Stimulated activated memory B cell treated with anti-CD40 and anti-IgM and Interleukin-4, amounts not matched to agents 10 μg/mL and 1 μg/mL and 100 μg/mL, for 72 hours (primary cell): ENCODE measurements at regions not wholly inside any gene's neighbourhood (a gene's known extent, or its start where the extent isn't known, plus 50 kb on each side); places are given as distances from the start of the nearest gene placed in this dataset.

ENCODE experiments used
- ATAC-seq: fragments of 150-1000 bp; cut with Tn5 transposase; 2 replicates; pipeline ENCODE4 v1.10.0; 2021
- H3K27ac Mint-ChIP-seq: one replicate; pipeline ENCODE4 v1.8.0; 2022; ENCODE audit warnings: mild to moderate bottlenecking, mixed read lengths
- H3K27me3 Mint-ChIP-seq: one replicate; pipeline ENCODE4 v1.8.0; 2022; ENCODE audit warnings: mixed read lengths
- H3K36me3 Mint-ChIP-seq: one replicate; pipeline ENCODE4 v1.8.0; 2022; ENCODE audit warnings: mixed read lengths
- H3K4me1 Mint-ChIP-seq: one replicate; pipeline ENCODE4 v1.8.0; 2022; ENCODE audit warnings: mixed read lengths
- H3K4me3 Mint-ChIP-seq: one replicate; pipeline ENCODE4 v1.8.0; 2022; ENCODE audit warnings: mild to moderate bottlenecking, moderate library complexity, mixed read lengths
- H3K9me3 Mint-ChIP-seq: one replicate; pipeline ENCODE4 v1.8.0; 2022; ENCODE audit warnings: mixed read lengths

- Mint-ChIP-seq H3K27me3 (no peaks in the 10 kb centered on the region), H3K4me3 (no peak overlapping the region), H3K9me3 (no peaks in the 10 kb centered on the region), H3K4me1 (no peaks in the 10 kb centered on the region), H3K27ac (no peak overlapping the region), H3K36me3 (no peaks in the 10 kb centered on the region)
- no peak for ATAC-seq
These were observed 222.3 kb upstream of the CDH19 start for GRCh38 chr18:66826211-66826610.

- Mint-ChIP-seq H3K27me3 (no peaks in the 10 kb centered on the region), H3K4me1 (no peaks in the 10 kb centered on the region), H3K9me3 (no peaks in the 10 kb centered on the region), H3K36me3 (no peaks in the 10 kb centered on the region), H3K4me3 (no peak overlapping the region), H3K27ac (no peak overlapping the region)
- ATAC-seq: no peak
These were observed 221.5 kb upstream of the CDH19 start for GRCh38 chr18:66825347-66825746.

- peaks cover 3% of the 10 kb centered on the region for H3K9me3 Mint-ChIP-seq
- H3K4me1 Mint-ChIP-seq: no peaks in the 10 kb centered on the region
- H3K36me3 Mint-ChIP-seq: no peaks in the 10 kb centered on the region
- H3K27me3 Mint-ChIP-seq: no peaks in the 10 kb centered on the region
- no peak overlapping the region for H3K27ac Mint-ChIP-seq
- no peak for ATAC-seq
- H3K4me3 Mint-ChIP-seq: no peak overlapping the region
These were observed 215.3 kb upstream of the CDH19 start for GRCh38 chr18:66819235-66819634.

GRCh38 chr18:66813138-66813537, 209.2 kb upstream of the CDH19 start:
- Mint-ChIP-seq H3K4me1 (no peaks in the 10 kb centered on the region), H3K4me3 (no peak overlapping the region), H3K27ac (no peak overlapping the region), H3K27me3 (no peaks in the 10 kb centered on the region), H3K36me3 (no peaks in the 10 kb centered on the region), H3K9me3 (peaks cover 6% of the 10 kb centered on the region)
- no peak for ATAC-seq

- no peaks in the 10 kb centered on the region for H3K4me1 Mint-ChIP-seq
- no peaks in the 10 kb centered on the region for H3K27me3 Mint-ChIP-seq
- no peaks in the 10 kb centered on the region for H3K9me3 Mint-ChIP-seq
These were observed 191.2 kb upstream of the CDH19 start for GRCh38 chr18:66795051-66795450.

GRCh38 chr18:66792466-66792865, 188.6 kb upstream of the CDH19 start:
- no peaks in the 10 kb centered on the region for H3K9me3 Mint-ChIP-seq
- no peak for ATAC-seq
- no peak overlapping the region for H3K4me3 Mint-ChIP-seq
- no peaks in the 10 kb centered on the region for H3K36me3 Mint-ChIP-seq
- no peaks in the 10 kb centered on the region for H3K27me3 Mint-ChIP-seq
- no peak overlapping the region for H3K27ac Mint-ChIP-seq
- no peaks in the 10 kb centered on the region for H3K4me1 Mint-ChIP-seq

More at GRCh38 chr18:66795051-66795450, 191.2 kb upstream of the CDH19 start:
- no peak for ATAC-seq
- no peaks in the 10 kb centered on the region for H3K36me3 Mint-ChIP-seq
- no peak overlapping the region for H3K4me3 Mint-ChIP-seq
- H3K27ac Mint-ChIP-seq: no peak overlapping the region

- no peak for ATAC-seq
- Mint-ChIP-seq H3K36me3 (no peaks in the 10 kb centered on the region), H3K27me3 (no peaks in the 10 kb centered on the region), H3K27ac (no peak overlapping the region), H3K4me3 (no peak overlapping the region), H3K4me1 (no peaks in the 10 kb centered on the region), H3K9me3 (no peaks in the 10 kb centered on the region)
These were observed 176.7 kb upstream of the CDH19 start for GRCh38 chr18:66780609-66781008.

GRCh38 chr18:66778048-66778447, 174.2 kb upstream of the CDH19 start:
- ATAC-seq: no peak
- Mint-ChIP-seq H3K27me3 (no peaks in the 10 kb centered on the region), H3K9me3 (no peaks in the 10 kb centered on the region), H3K36me3 (no peaks in the 10 kb centered on the region), H3K4me3 (no peak overlapping the region), H3K4me1 (no peaks in the 10 kb centered on the region), H3K27ac (no peak overlapping the region)

GRCh38 chr18:66769375-66769774, 165.5 kb upstream of the CDH19 start:
- no peak for ATAC-seq
- Mint-ChIP-seq H3K9me3 (no peaks in the 10 kb centered on the region), H3K4me3 (no peak overlapping the region), H3K27ac (no peak overlapping the region), H3K27me3 (no peaks in the 10 kb centered on the region), H3K4me1 (no peaks in the 10 kb centered on the region), H3K36me3 (no peaks in the 10 kb centered on the region)

- no peaks in the 10 kb centered on the region for H3K36me3 Mint-ChIP-seq
- ATAC-seq: no peak
- H3K4me1 Mint-ChIP-seq: no peaks in the 10 kb centered on the region
- H3K9me3 Mint-ChIP-seq: no peaks in the 10 kb centered on the region
- no peak overlapping the region for H3K4me3 Mint-ChIP-seq
- no peaks in the 10 kb centered on the region for H3K27me3 Mint-ChIP-seq
- no peak overlapping the region for H3K27ac Mint-ChIP-seq
These were observed 160.3 kb upstream of the CDH19 start for GRCh38 chr18:66764230-66764629.

GRCh38 chr18:66761166-66761565, 157.3 kb upstream of the CDH19 start:
- ATAC-seq: no peak
- H3K27me3 Mint-ChIP-seq: no peaks in the 10 kb centered on the region
- no peaks in the 10 kb centered on the region for H3K9me3 Mint-ChIP-seq
- H3K36me3 Mint-ChIP-seq: no peaks in the 10 kb centered on the region
- H3K4me1 Mint-ChIP-seq: no peaks in the 10 kb centered on the region
- no peak overlapping the region for H3K4me3 Mint-ChIP-seq
- H3K27ac Mint-ChIP-seq: no peak overlapping the region

- Mint-ChIP-seq H3K4me3 (no peak overlapping the region), H3K27ac (no peak overlapping the region), H3K4me1 (no peaks in the 10 kb centered on the region), H3K27me3 (no peaks in the 10 kb centered on the region), H3K36me3 (no peaks in the 10 kb centered on the region), H3K9me3 (no peaks in the 10 kb centered on the region)
- ATAC-seq: no peak
These were observed 156.7 kb upstream of the CDH19 start for GRCh38 chr18:66760559-66760958.

GRCh38 chr18:66759050-66759828, 155.3 kb upstream of the CDH19 start:
- Mint-ChIP-seq H3K4me1 (no peaks in the 10 kb centered on the region), H3K27ac (no peak overlapping the region), H3K4me3 (no peak overlapping the region), H3K27me3 (no peaks in the 10 kb centered on the region), H3K36me3 (no peaks in the 10 kb centered on the region), H3K9me3 (no peaks in the 10 kb centered on the region)
- ATAC-seq: no peak

GRCh38 chr18:66757946-66758345, 154.1 kb upstream of the CDH19 start:
- Mint-ChIP-seq H3K4me3 (no peak overlapping the region), H3K36me3 (no peaks in the 10 kb centered on the region), H3K4me1 (no peaks in the 10 kb centered on the region), H3K9me3 (no peaks in the 10 kb centered on the region), H3K27ac (no peak overlapping the region), H3K27me3 (no peaks in the 10 kb centered on the region)
- ATAC-seq: no peak

- H3K9me3 Mint-ChIP-seq: no peaks in the 10 kb centered on the region
- H3K36me3 Mint-ChIP-seq: no peaks in the 10 kb centered on the region
- no peak overlapping the region for H3K27ac Mint-ChIP-seq
- no peaks in the 10 kb centered on the region for H3K4me1 Mint-ChIP-seq
- no peak for ATAC-seq
- H3K27me3 Mint-ChIP-seq: no peaks in the 10 kb centered on the region
- no peak overlapping the region for H3K4me3 Mint-ChIP-seq
These were observed 150.4 kb upstream of the CDH19 start for GRCh38 chr18:66754335-66754734.

- Mint-ChIP-seq H3K27ac (no peak overlapping the region), H3K4me1 (no peaks in the 10 kb centered on the region), H3K27me3 (no peaks in the 10 kb centered on the region), H3K4me3 (no peak overlapping the region), H3K9me3 (no peaks in the 10 kb centered on the region), H3K36me3 (no peaks in the 10 kb centered on the region)
- no peak for ATAC-seq
These were observed 148.8 kb upstream of the CDH19 start for GRCh38 chr18:66752733-66753132.
